ENCODE measurements at regions not wholly inside any gene's neighbourhood (a gene's known extent, or its start where the extent isn't known, plus 50 kb on each side); places are given as distances from the start of the nearest gene placed in this dataset.

DNA sequence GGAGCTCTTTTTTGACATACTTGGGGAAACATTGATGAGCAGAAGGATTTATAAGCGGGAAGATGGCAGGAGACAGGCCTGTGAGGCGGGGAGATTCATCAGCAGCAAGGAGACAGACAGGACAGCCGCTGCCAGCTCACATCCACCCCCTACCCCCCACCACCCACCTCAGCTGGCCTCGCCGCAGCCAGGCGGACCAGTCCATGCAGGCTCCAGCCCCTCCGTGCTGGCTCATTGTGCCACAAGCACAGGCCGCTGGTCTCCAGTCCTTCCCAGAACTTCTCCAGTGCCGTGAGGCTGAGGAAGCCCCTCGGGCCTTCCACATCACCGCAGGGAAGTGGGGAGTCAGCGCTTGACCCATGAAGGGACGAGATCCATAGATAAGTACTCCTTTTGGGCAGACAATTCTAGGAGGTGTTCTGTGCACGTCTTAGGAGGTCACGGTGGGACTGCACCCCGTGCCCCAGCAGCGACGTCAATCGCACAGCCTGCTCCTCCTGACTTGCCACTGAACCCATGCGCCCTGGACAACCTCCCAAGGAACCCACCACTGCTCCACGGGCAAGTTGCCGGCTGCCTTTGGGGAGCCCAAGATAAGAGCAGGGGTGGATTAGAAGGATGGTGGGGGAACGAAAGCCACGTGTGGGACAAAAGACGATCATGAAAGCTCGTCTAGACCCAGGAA lies 323.6 kb downstream of the C16orf95 start:
- TF ChIP-seq, protein P1, sequence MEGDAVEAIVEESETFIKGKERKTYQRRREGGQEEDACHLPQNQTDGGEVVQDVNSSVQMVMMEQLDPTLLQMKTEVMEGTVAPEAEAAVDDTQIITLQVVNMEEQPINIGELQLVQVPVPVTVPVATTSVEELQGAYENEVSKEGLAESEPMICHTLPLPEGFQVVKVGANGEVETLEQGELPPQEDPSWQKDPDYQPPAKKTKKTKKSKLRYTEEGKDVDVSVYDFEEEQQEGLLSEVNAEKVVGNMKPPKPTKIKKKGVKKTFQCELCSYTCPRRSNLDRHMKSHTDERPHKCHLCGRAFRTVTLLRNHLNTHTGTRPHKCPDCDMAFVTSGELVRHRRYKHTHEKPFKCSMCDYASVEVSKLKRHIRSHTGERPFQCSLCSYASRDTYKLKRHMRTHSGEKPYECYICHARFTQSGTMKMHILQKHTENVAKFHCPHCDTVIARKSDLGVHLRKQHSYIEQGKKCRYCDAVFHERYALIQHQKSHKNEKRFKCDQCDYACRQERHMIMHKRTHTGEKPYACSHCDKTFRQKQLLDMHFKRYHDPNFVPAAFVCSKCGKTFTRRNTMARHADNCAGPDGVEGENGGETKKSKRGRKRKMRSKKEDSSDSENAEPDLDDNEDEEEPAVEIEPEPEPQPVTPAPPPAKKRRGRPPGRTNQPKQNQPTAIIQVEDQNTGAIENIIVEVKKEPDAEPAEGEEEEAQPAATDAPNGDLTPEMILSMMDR (conservative IDR thresholded peaks at IDR 0.05; ENCODE audit: control insufficient read depth, insufficient read depth, low read depth, low read length): no peak
- no peak overlapping the region for H3K4me3 ChIP-seq (ENCODE audit: control insufficient read depth, low read depth, low read length)
- no peak for DNase-seq (ENCODE audit: low read depth)

DNA sequence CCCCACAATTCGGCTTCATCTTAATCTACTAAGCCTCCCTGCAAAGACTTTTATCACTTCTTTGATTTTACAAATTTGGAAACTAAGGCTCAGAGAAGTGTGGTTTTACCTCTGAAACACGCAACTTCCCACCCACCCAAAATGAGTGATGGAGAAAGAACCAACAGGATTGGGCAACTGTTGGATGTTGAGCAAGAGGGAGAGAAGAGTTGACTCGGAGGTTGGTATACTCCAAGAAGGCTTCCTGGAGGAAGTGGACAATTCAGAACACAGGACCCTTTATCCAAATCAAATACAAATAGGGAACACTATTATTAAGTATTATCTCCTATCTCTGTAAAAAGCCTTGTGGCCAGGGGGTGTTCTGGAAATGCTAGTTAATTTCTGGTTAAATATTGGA lies 323.0 kb downstream of the C16orf95 start:
- no peak overlapping the region for H3K4me3 ChIP-seq (ENCODE audit: control insufficient read depth, low read depth, low read length)
- TF ChIP-seq, protein P1 (conservative IDR thresholded peaks at IDR 0.05; ENCODE audit: control insufficient read depth, insufficient read depth, low read depth, low read length): no peak
- peak; percentile 56 for DNase-seq (ENCODE audit: low read depth)

DNA sequence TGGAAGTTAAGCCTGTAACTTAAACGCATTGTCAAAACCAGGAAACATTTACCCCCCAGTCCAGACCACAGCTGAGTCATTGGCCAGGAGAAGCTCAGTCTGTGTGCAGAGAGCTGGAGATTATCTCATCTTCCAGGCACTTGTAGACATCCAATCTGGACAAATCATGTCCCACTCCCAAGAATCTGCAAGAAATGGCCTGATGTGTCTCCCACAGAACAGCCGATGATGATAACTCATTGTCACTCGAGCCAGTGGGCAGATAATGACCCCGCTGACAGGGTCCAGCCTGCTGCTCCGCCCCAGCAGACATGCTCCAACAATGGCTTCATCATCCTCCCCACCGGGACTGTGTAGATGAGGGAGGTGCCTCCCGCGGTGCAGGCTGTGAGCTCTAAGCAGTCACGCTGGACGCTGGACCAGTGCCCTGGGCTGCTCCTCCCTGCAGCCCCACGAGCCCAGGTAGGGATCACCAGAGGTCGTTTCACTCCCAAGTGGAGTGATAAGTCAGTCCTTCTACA lies 322.5 kb downstream of the C16orf95 start:
- TF ChIP-seq, protein P1 (conservative IDR thresholded peaks at IDR 0.05; ENCODE audit: control insufficient read depth, insufficient read depth, low read depth, low read length): no peak
- DNase-seq (ENCODE audit: low read depth): peak; percentile 94
- H3K4me3 ChIP-seq (ENCODE audit: control insufficient read depth, low read depth, low read length): peak overlapping the region; percentile 27

DNA sequence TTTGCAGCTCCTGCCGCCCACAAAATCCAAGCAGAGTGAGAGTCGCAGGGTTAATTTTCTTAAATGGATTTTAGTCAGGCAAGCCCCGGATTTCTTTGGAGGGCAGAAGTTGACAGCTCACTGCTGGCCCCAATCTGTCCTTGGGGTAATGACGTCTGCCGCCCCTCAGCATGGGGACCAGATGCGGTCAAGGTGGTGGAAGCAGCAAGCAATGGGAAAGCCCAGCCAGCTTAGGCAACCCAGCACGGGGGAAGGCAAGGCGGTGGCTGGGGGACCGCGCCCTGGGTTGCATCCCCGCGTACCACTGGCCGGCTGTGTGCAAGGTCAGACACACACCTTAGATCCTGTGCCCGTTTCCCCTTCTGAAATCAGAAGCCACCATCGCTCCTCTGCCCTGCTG lies 321.7 kb downstream of the C16orf95 start:
- no peak overlapping the region for H3K4me3 ChIP-seq (ENCODE audit: control insufficient read depth, low read depth, low read length)
- peak; percentile 51 for DNase-seq (ENCODE audit: low read depth)
- TF ChIP-seq, protein P1 (conservative IDR thresholded peaks at IDR 0.05; ENCODE audit: control insufficient read depth, insufficient read depth, low read depth, low read length): no peak

DNA sequence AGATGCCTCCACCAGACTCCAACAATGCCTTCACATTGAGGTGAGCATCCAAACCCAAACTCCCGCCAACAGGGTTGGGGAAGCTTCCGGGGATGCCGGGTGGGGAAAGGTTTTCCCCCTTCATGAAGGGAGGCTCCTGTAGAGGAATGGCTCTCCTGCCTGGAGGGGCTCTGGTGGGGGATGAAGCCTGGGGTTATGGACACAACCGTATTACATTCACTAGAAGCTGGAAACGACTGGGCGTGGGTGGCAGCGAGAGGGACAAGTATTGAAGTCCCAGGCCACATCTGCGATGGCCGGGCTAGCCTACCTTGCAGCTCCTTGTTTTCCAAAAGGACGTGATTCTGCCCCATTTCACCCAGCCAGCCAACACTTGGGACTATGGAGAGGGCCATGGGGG lies 321.1 kb downstream of the C16orf95 start:
- TF ChIP-seq, protein P1 (conservative IDR thresholded peaks at IDR 0.05; ENCODE audit: control insufficient read depth, insufficient read depth, low read depth, low read length): no peak
- H3K4me3 ChIP-seq (ENCODE audit: control insufficient read depth, low read depth, low read length): no peak overlapping the region
- no peak for DNase-seq (ENCODE audit: low read depth)

DNA sequence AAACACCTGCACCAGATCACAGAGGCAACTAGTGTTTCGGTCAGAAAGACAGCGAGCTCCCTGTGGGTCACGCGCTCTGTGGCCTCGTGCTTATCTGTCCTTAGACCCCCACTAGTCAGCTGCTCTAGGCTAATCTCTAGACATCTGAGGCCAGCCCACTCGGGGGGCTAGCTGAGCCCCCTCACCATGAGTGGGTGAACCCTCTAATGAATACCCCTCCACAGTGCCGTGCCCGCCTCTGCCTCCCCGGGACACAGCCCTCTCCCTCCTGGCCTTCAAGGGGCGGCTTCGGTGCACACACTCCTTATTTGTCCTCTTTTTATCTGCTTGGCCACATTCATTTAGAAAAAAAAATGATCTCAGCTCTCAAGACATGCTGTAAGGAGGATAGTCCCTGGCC lies 320.1 kb downstream of the C16orf95 start:
- TF ChIP-seq, protein P1 (conservative IDR thresholded peaks at IDR 0.05; ENCODE audit: control insufficient read depth, insufficient read depth, low read depth, low read length): no peak
- no peak overlapping the region for H3K4me3 ChIP-seq (ENCODE audit: control insufficient read depth, low read depth, low read length)
- no peak for DNase-seq (ENCODE audit: low read depth)

Data from fibroblast of mammary gland (primary cell).